Spleen (tissue), 11 donors: ENCODE measurements at regions not wholly inside any gene's neighbourhood (a gene's known extent, or its start where the extent isn't known, plus 50 kb on each side); places are given as distances from the start of the nearest gene placed in this dataset.

Source experiments
- DNase-seq: peaks from one replicate; pipeline ENCODE4 v3.0.0-alpha.2; 2020
- H3K27ac ChIP-seq, 8 donors: fragments of 200-600 bp; sonication (generic) in 7 of 8; 1 replicate in 4 of 8; 2 replicates in 4 of 8; pipeline versions ENCODE4 v1.5.0 to v1.8.0; 2016 to 2021; ENCODE audit warnings: inconsistent platforms in 4 of 8, mild to moderate bottlenecking in 4 of 8, moderate library complexity in 1 of 8
- H3K27me3 ChIP-seq, 7 donors: fragments of 200-600 bp; sonication (generic) in 6 of 7; replicated peaks in 1 of 7; 1 replicate in 4 of 7; 2 replicates in 3 of 7; pipeline versions ENCODE4 v1.5.0 to v1.8.0; 2016 to 2021; ENCODE audit warnings: inconsistent platforms in 3 of 7, mild to moderate bottlenecking in 1 of 7
- H3K36me3 ChIP-seq, 6 donors: fragments of 200-600 bp; sonication (generic) in 5 of 6; 1 replicate in 4 of 6; 2 replicates in 2 of 6; pipeline versions ENCODE4 v1.5.0 to v1.8.0; 2016 to 2021; ENCODE audit warnings: inconsistent platforms in 2 of 6
- H3K4me1 ChIP-seq, 6 donors: fragments of 200-600 bp; sonication (generic) in 5 of 6; 1 replicate in 3 of 6; 2 replicates in 3 of 6; pipeline versions ENCODE4 v1.5.0 to v1.8.0; 2016 to 2021; ENCODE audit warnings: inconsistent platforms in 3 of 6
- H3K4me3 ChIP-seq, 8 donors: fragments of 200-600 bp; sonication (generic) in 7 of 8; 1 replicate in 4 of 8; 2 replicates in 4 of 8; pipeline versions ENCODE4 v1.5.0 to v1.8.0; 2016 to 2021; ENCODE audit warnings: inconsistent platforms in 4 of 8, mild to moderate bottlenecking in 4 of 8, moderate library complexity in 2 of 8
- H3K9me3 ChIP-seq, 8 donors: fragments of 200-600 bp; sonication (generic) in 7 of 8; 1 replicate in 4 of 8; 2 replicates in 4 of 8; pipeline versions ENCODE4 v1.5.0 to v1.8.0; 2016 to 2021; ENCODE audit warnings: inconsistent platforms in 4 of 8
- POLR2A ChIP-seq, 3 donors: fragments of 450-650 bp; IDR thresholded peaks; one replicate each; pipeline ENCODE4 v1.5.1; 2017; ENCODE audit warnings: antibody characterized with exemption in 3 of 3, mild to moderate bottlenecking in 1 of 3
- POLR2AphosphoS5 ChIP-seq, 3 donors: sonication (generic); formaldehyde crosslinking; IDR thresholded peaks; one replicate each; pipeline ENCODE4 v1.5.1; 2017; ENCODE audit warnings: antibody characterized with exemption in 3 of 3
- WGBS, 5 donors: extraction: QIAGEN DNeasy Blood & Tissue Kit in 3 of 5; methylation state at CpG; one replicate each; pipeline versions ENCODE4 v1.1.5 to v1.1.7; 2013 to 2018; 5-methylcytosine and 5-hydroxymethylcytosine counted together
- intact Hi-C: fragments of 100-400 bp; cut with DNase I; formaldehyde crosslinking; loops from one replicate; pipeline ENCODE4 v1.15.0; 2023; ENCODE audit warnings: low total_unique reads
- TF ChIP-seq, protein P1 (sequence below), 11 experiments: fragments of 200-600 bp in 7 of 11; fragments of 450-650 bp in 4 of 11; sonication (generic) in 4 of 11; IDR thresholded peaks in 8 of 11; conservative IDR thresholded peaks in 3 of 11; 1 replicate in 7 of 11; 2 replicates in 4 of 11; pipeline versions ENCODE4 v1.4.0 to v1.8.0; 2016 to 2021; ENCODE audit warnings: antibody characterized with exemption in 11 of 11, inconsistent platforms in 4 of 11, mild to moderate bottlenecking in 1 of 11
- donor health status: healthy with polysubstance abuse.
- donor health status: DM: no; HTN: no; CAD: no; lungs with moderate emphysema.
- donor health status: DM: no; HTN: no; CAD: no.
- donor health status: Bipolar disorder and iron deficiency.
- donor health status: healthy.
- donor health status: DM: no; HTN: no; CAD: no.
- donor health status: DM: yes; HTN: yes; CAD: no.

- TF ChIP-seq, protein P1, sequence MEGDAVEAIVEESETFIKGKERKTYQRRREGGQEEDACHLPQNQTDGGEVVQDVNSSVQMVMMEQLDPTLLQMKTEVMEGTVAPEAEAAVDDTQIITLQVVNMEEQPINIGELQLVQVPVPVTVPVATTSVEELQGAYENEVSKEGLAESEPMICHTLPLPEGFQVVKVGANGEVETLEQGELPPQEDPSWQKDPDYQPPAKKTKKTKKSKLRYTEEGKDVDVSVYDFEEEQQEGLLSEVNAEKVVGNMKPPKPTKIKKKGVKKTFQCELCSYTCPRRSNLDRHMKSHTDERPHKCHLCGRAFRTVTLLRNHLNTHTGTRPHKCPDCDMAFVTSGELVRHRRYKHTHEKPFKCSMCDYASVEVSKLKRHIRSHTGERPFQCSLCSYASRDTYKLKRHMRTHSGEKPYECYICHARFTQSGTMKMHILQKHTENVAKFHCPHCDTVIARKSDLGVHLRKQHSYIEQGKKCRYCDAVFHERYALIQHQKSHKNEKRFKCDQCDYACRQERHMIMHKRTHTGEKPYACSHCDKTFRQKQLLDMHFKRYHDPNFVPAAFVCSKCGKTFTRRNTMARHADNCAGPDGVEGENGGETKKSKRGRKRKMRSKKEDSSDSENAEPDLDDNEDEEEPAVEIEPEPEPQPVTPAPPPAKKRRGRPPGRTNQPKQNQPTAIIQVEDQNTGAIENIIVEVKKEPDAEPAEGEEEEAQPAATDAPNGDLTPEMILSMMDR (IDR thresholded peaks at IDR 0.05 in 8 of 11, conservative IDR thresholded peaks at IDR 0.05 in 3 of 11): no peak
- TF ChIP-seq POLR2A (IDR thresholded peaks at IDR 0.05) (no peak), POLR2AphosphoS5 (IDR thresholded peaks at IDR 0.05) (no peak)
- WGBS, 5 donors: 70 to 85% (median 84%) methylated on average over 5 of the region's 5 CpGs
- Histone ChIP-seq H3K27me3 (no peaks in the 10 kb centered on the region), H3K4me1 (no peaks in the 10 kb centered on the region), H3K9me3 (peaks cover 0 to 6% (median 0%) of the 10 kb centered on the region in 8 donors), H3K27ac (no peak overlapping the region), H3K4me3 (no peak overlapping the region), H3K36me3 (no peaks in the 10 kb centered on the region)
- intact Hi-C loops: no loop called here
- DNase-seq: no peak
Measured at GRCh38 chr6:91506509-91506908, 919.6 kb upstream of the MAP3K7 start.

DNA sequence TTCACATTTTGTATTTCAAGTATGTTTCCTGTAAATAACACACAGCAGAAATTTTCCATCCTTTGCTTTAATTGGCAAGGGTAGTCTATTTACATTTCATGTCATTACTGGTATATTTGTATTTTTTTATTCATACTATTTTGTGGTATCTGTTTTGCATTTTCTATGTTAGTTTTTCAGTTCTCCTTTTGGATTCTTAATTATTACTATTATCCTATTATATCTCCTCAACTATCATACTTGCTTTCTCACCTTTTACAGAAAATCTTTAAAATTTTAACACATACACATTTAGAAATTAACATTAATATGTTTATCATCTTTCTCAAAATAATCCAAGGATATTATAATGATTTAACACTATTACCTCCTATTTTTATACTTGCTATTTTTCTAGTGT, 918.3 kb upstream of the MAP3K7 start:
- H3K27ac ChIP-seq: no peak overlapping the region
- no peak for DNase-seq

DNA sequence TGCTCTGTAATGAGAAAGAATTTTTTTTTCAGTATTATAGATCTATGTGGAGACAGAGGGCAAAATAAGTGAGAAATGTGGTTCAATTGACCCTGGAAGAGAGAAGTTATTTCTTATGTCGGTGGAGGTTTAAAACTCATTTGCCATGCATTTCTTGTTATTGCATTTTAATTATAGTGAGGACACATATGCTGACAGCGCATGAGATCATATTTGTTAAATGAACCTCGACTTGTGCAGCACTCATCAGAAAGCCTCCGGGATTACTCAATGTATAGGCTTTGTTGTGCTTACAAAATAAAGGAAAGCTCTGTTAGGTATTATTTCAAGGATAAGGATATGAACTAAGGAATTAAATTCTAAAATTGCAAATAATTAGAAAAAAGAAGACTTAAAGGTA, 915.1 kb upstream of the MAP3K7 start:
- H3K27me3 ChIP-seq: no peaks in the 10 kb centered on the region
- H3K9me3 ChIP-seq: no peaks in the 10 kb centered on the region
- 87 to 95% (median 92%) methylated on average over 4 of the region's 4 CpGs for WGBS, 5 donors
- H3K27ac ChIP-seq: no peak overlapping the region
- intact Hi-C loops: no loop called here
- H3K4me3 ChIP-seq: no peak overlapping the region
- H3K4me1 ChIP-seq: no peaks in the 10 kb centered on the region
- no peaks in the 10 kb centered on the region for H3K36me3 ChIP-seq
- no peak for TF ChIP-seq POLR2A (IDR thresholded peaks at IDR 0.05)
- TF ChIP-seq POLR2AphosphoS5 (IDR thresholded peaks at IDR 0.05): no peak
- TF ChIP-seq, protein P1 (IDR thresholded peaks at IDR 0.05 in 8 of 11, conservative IDR thresholded peaks at IDR 0.05 in 3 of 11): no peak
- no peak for DNase-seq

More for the DNA sequence above, 918.3 kb upstream of the MAP3K7 start:
- TF ChIP-seq POLR2A (IDR thresholded peaks at IDR 0.05): no peak
- TF ChIP-seq, protein P1 (IDR thresholded peaks at IDR 0.05 in 8 of 11, conservative IDR thresholded peaks at IDR 0.05 in 3 of 11): no peak
- TF ChIP-seq POLR2AphosphoS5 (IDR thresholded peaks at IDR 0.05): no peak
- H3K9me3 ChIP-seq: peaks cover 0 to 6% (median 0%) of the 10 kb centered on the region in 8 donors
- intact Hi-C loops: no loop called here
- H3K4me3 ChIP-seq: no peak overlapping the region
- no peaks in the 10 kb centered on the region for H3K27me3 ChIP-seq
- H3K36me3 ChIP-seq: no peaks in the 10 kb centered on the region
- no peaks in the 10 kb centered on the region for H3K4me1 ChIP-seq

- Histone ChIP-seq H3K4me3 (no peak overlapping the region), H3K4me1 (no peaks in the 10 kb centered on the region), H3K9me3 (no peaks in the 10 kb centered on the region), H3K27ac (no peak overlapping the region), H3K36me3 (no peaks in the 10 kb centered on the region), H3K27me3 (no peaks in the 10 kb centered on the region)
- intact Hi-C loops: no loop called here
- DNase-seq: no peak
- TF ChIP-seq POLR2AphosphoS5 (IDR thresholded peaks at IDR 0.05) (no peak), POLR2A (IDR thresholded peaks at IDR 0.05) (no peak)
- TF ChIP-seq, protein P1 (IDR thresholded peaks at IDR 0.05 in 8 of 11, conservative IDR thresholded peaks at IDR 0.05 in 3 of 11): no peak
- 80 to 97% (median 88%) methylated on average over 1 of the region's 1 CpG for WGBS, 5 donors
Measured at GRCh38 chr6:91500689-91501303, 913.9 kb upstream of the MAP3K7 start.
